GM12878 (cell line): ENCODE measurements at regions not wholly inside any gene's neighbourhood (a gene's known extent, or its start where the extent isn't known, plus 50 kb on each side); places are given as distances from the start of the nearest gene placed in this dataset.

Source experiments
- FOXK2 ChIP-seq: fragments of 450-650 bp; IDR thresholded peaks from 2 replicates; pipeline ENCODE4 v1.6.1; 2017; ENCODE audit warnings: mild to moderate bottlenecking, moderate library complexity
- RELA ChIP-seq: fragments of 450-650 bp; IDR thresholded peaks from 2 replicates; pipeline ENCODE4 v1.8.0; 2014; ENCODE audit warnings: borderline replicate concordance; ENCODE audit not compliant: partially characterized antibody
- RFX5 ChIP-seq: IDR thresholded peaks from 2 replicates; pipeline ENCODE4 v1.6.1; 2011; ENCODE audit warnings: low read depth, low read length, improper control_type of control experiment
- SIN3A ChIP-seq: IDR thresholded peaks from 2 replicates; pipeline ENCODE4 v1.6.1; 2012; ENCODE audit warnings: low read depth, low read length, improper control_type of control experiment
- TCF3 ChIP-seq: IDR thresholded peaks from 2 replicates; pipeline ENCODE4 v1.6.1; 2012; ENCODE audit warnings: low read depth, mild to moderate bottlenecking, low read length, borderline replicate concordance; ENCODE audit not compliant: insufficient read depth
- ZNF274 ChIP-seq: IDR thresholded peaks from one replicate; pipeline ENCODE4 v1.8.0; 2011; ENCODE audit not compliant: insufficient read length, insufficient read depth
- TF ChIP-seq, protein P1 (sequence below), 3 experiments: IDR thresholded peaks in 2 of 3; conservative IDR thresholded peaks in 1 of 3; 2 replicates each; pipeline ENCODE4 v1.5.1; 2011; ENCODE audit warnings: low read depth in 3 of 3, low read length in 3 of 3, mild to moderate bottlenecking in 3 of 3, control low read depth in 2 of 3, moderate library complexity in 2 of 3, inconsistent platforms in 1 of 3, mixed read lengths in 1 of 3; ENCODE audit not compliant: control insufficient read depth in 2 of 3, insufficient read depth in 1 of 3; ENCODE audit errors: extremely low read depth in 1 of 3

- TF ChIP-seq RELA = no peak
- TF ChIP-seq ZNF274 = no peak
- TF ChIP-seq SIN3A = no peak
- no peak for TF ChIP-seq FOXK2
- TF ChIP-seq TCF3 = no peak
- TF ChIP-seq, protein P1, sequence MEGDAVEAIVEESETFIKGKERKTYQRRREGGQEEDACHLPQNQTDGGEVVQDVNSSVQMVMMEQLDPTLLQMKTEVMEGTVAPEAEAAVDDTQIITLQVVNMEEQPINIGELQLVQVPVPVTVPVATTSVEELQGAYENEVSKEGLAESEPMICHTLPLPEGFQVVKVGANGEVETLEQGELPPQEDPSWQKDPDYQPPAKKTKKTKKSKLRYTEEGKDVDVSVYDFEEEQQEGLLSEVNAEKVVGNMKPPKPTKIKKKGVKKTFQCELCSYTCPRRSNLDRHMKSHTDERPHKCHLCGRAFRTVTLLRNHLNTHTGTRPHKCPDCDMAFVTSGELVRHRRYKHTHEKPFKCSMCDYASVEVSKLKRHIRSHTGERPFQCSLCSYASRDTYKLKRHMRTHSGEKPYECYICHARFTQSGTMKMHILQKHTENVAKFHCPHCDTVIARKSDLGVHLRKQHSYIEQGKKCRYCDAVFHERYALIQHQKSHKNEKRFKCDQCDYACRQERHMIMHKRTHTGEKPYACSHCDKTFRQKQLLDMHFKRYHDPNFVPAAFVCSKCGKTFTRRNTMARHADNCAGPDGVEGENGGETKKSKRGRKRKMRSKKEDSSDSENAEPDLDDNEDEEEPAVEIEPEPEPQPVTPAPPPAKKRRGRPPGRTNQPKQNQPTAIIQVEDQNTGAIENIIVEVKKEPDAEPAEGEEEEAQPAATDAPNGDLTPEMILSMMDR (IDR thresholded peaks at IDR 0.05 in 2 of 3, conservative IDR thresholded peaks at IDR 0.05 in 1 of 3; ENCODE audit: control insufficient read depth in 2 of 3, extremely low read depth in 1 of 3, insufficient read depth in 1 of 3, low read depth in 3 of 3, low read length in 3 of 3) = no peak
- TF ChIP-seq RFX5 = no peak
Observed at GRCh38 chr3:80068459-80068858, 300.7 kb upstream of the ROBO1 start.
